ENCODE measurements at regions not wholly inside any gene's neighbourhood (a gene's known extent, or its start where the extent isn't known, plus 50 kb on each side); places are given as distances from the start of the nearest gene placed in this dataset.

- no peak overlapping the region for H3K27ac ChIP-seq (ENCODE audit: low read depth, low read length)
Measured at GRCh38 chr11:28559492-28559891, 451.3 kb downstream of the METTL15 start.

GRCh38 chr11:28547321-28547741 lies 439.1 kb downstream of the METTL15 start:
- H3K9me3 ChIP-seq (ENCODE audit: control insufficient read depth, insufficient read depth, low read length) = no peaks in the 10 kb centered on the region
- H3K27me3 ChIP-seq (ENCODE audit: control insufficient read depth, insufficient read depth, low read length) = no peaks in the 10 kb centered on the region
- H3K4me1 ChIP-seq (ENCODE audit: control insufficient read depth, insufficient read depth, low read length) = no peaks in the 10 kb centered on the region
- H3K4me3 ChIP-seq (ENCODE audit: low read depth, low read length) = no peak overlapping the region
- no peak overlapping the region for H3K9ac ChIP-seq (ENCODE audit: low read depth, low read length)
- H3K36me3 ChIP-seq (ENCODE audit: control insufficient read depth, insufficient read depth, low read length) = no peaks in the 10 kb centered on the region
- no peak overlapping the region for H3K27ac ChIP-seq (ENCODE audit: low read depth, low read length)

More at GRCh38 chr11:28559492-28559891, 451.3 kb downstream of the METTL15 start:
- H3K4me3 ChIP-seq (ENCODE audit: low read depth, low read length) = no peak overlapping the region
- H3K36me3 ChIP-seq (ENCODE audit: control insufficient read depth, insufficient read depth, low read length) = no peaks in the 10 kb centered on the region
- peaks cover 38% of the 10 kb centered on the region for H3K27me3 ChIP-seq (ENCODE audit: control insufficient read depth, insufficient read depth, low read length)
- H3K9me3 ChIP-seq (ENCODE audit: control insufficient read depth, insufficient read depth, low read length) = no peaks in the 10 kb centered on the region
- peaks cover 4% of the 10 kb centered on the region; the same call in 1 of the 2 replicates for H3K4me1 ChIP-seq (ENCODE audit: control insufficient read depth, insufficient read depth, low read length)
- no peak overlapping the region for H3K9ac ChIP-seq (ENCODE audit: low read depth, low read length)

GRCh38 chr11:28545536-28545935 lies 437.3 kb downstream of the METTL15 start:
- no peaks in the 10 kb centered on the region for H3K36me3 ChIP-seq (ENCODE audit: control insufficient read depth, insufficient read depth, low read length)

GRCh38 chr11:28542561-28542960 lies 434.4 kb downstream of the METTL15 start:
- Histone ChIP-seq H3K36me3 (ENCODE audit: control insufficient read depth, insufficient read depth, low read length) (no peaks in the 10 kb centered on the region), H3K27ac (ENCODE audit: low read depth, low read length) (no peak overlapping the region), H3K4me3 (ENCODE audit: low read depth, low read length) (no peak overlapping the region), H3K9me3 (ENCODE audit: control insufficient read depth, insufficient read depth, low read length) (no peaks in the 10 kb centered on the region), H3K4me1 (ENCODE audit: control insufficient read depth, insufficient read depth, low read length) (no peaks in the 10 kb centered on the region), H3K27me3 (ENCODE audit: control insufficient read depth, insufficient read depth, low read length) (no peaks in the 10 kb centered on the region), H3K9ac (ENCODE audit: low read depth, low read length) (no peak overlapping the region)

More at GRCh38 chr11:28545536-28545935, 437.3 kb downstream of the METTL15 start:
- Histone ChIP-seq H3K9ac (ENCODE audit: low read depth, low read length) (no peak overlapping the region), H3K9me3 (ENCODE audit: control insufficient read depth, insufficient read depth, low read length) (no peaks in the 10 kb centered on the region), H3K4me3 (ENCODE audit: low read depth, low read length) (no peak overlapping the region), H3K4me1 (ENCODE audit: control insufficient read depth, insufficient read depth, low read length) (no peaks in the 10 kb centered on the region), H3K27me3 (ENCODE audit: control insufficient read depth, insufficient read depth, low read length) (no peaks in the 10 kb centered on the region), H3K27ac (ENCODE audit: low read depth, low read length) (no peak overlapping the region)

DNA sequence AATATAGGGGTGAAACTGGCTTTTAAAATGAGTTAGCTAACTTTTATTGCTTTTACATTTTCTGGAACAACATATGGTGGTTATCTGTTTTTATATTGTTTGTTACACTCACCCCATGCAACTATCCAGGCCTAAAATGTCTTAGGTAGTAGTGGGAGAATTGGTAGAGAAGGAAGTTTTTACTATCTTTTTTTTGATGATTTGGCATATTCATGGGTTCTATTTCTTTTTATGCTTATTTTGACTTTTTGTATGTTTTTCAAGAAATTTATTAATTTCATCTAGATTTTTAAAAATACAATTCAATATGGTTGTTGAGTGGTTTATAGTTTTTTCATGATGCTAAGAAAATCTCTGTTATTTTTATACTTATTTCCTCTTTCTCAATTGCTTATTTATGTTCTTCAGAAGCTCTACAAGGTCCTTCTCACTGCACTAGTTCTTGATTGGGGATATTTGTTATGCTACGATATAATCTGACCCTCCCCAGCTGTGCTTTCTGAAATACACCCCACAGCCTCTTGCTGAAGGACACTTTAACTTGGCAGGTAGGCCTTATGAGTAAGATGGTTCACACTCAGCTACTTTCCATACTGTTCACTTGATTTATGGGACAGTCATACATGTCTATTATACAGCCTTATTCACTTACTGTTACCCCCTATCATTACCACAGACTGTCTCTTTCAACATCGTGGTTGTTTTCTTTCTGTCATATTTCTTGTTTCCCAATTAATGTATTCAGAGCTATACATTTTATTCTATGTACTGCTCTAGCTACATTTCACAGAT lies 431.2 kb downstream of the METTL15 start:
- H3K27ac ChIP-seq (ENCODE audit: low read depth, low read length) = no peak overlapping the region
- H3K36me3 ChIP-seq (ENCODE audit: control insufficient read depth, insufficient read depth, low read length) = no peaks in the 10 kb centered on the region
- H3K4me3 ChIP-seq (ENCODE audit: low read depth, low read length) = no peak overlapping the region
- H3K27me3 ChIP-seq (ENCODE audit: control insufficient read depth, insufficient read depth, low read length) = no peaks in the 10 kb centered on the region
- H3K9me3 ChIP-seq (ENCODE audit: control insufficient read depth, insufficient read depth, low read length) = no peaks in the 10 kb centered on the region
- no peaks in the 10 kb centered on the region for H3K4me1 ChIP-seq (ENCODE audit: control insufficient read depth, insufficient read depth, low read length)
- no peak overlapping the region for H3K9ac ChIP-seq (ENCODE audit: low read depth, low read length)

- Histone ChIP-seq H3K4me1 (ENCODE audit: control insufficient read depth, insufficient read depth, low read length) (no peaks in the 10 kb centered on the region), H3K4me3 (ENCODE audit: low read depth, low read length) (no peak overlapping the region), H3K9me3 (ENCODE audit: control insufficient read depth, insufficient read depth, low read length) (no peaks in the 10 kb centered on the region), H3K9ac (ENCODE audit: low read depth, low read length) (no peak overlapping the region), H3K27ac (ENCODE audit: low read depth, low read length) (no peak overlapping the region), H3K27me3 (ENCODE audit: control insufficient read depth, insufficient read depth, low read length) (no peaks in the 10 kb centered on the region), H3K36me3 (ENCODE audit: control insufficient read depth, insufficient read depth, low read length) (no peaks in the 10 kb centered on the region)
Measured at GRCh38 chr11:28537822-28538221, 429.6 kb downstream of the METTL15 start.

DNA sequence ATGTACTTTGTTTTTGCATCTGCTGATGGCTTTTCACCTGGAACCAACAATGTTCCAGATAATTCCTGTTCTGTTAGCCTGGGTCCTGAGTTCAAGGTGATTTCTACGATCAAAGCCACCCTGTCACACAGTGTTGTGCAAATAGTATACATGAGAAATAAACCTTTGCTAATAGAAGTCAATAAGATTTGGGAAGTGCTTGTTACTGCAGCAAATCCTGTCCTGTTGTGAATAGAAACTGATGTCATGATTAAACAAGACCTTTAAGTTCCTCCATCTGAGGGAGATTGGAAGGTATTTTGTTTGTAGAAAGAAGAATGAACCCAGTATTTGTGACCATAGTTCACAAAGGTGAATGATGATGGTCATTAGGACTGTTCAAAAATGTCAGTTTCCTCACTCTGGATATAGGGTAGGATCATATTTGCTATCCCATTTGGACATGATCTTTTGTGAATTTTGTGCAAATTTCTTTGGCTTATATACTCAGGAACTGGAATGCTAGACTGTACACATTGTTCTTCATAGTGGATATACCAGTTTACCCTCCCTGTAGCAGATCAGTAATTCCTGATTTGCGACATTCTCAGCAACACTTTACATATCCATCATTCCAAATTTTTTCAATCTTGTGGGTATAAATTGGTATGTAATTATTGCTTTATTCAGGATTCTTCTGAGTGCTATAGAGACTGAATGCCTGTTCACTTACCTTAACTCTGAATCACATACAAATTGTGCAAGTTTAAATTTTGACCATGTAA lies 428.5 kb downstream of the METTL15 start:
- H3K36me3 ChIP-seq (ENCODE audit: control insufficient read depth, insufficient read depth, low read length) = no peaks in the 10 kb centered on the region
- no peaks in the 10 kb centered on the region for H3K9me3 ChIP-seq (ENCODE audit: control insufficient read depth, insufficient read depth, low read length)
- no peak overlapping the region for H3K9ac ChIP-seq (ENCODE audit: low read depth, low read length)
- no peaks in the 10 kb centered on the region for H3K4me1 ChIP-seq (ENCODE audit: control insufficient read depth, insufficient read depth, low read length)
- no peak overlapping the region for H3K4me3 ChIP-seq (ENCODE audit: low read depth, low read length)
- H3K27ac ChIP-seq (ENCODE audit: low read depth, low read length) = no peak overlapping the region
- no peaks in the 10 kb centered on the region for H3K27me3 ChIP-seq (ENCODE audit: control insufficient read depth, insufficient read depth, low read length)

GRCh38 chr11:28535677-28536076 lies 427.5 kb downstream of the METTL15 start:
- H3K4me3 ChIP-seq (ENCODE audit: low read depth, low read length) = no peak overlapping the region
- no peak overlapping the region for H3K27ac ChIP-seq (ENCODE audit: low read depth, low read length)
- no peaks in the 10 kb centered on the region for H3K9me3 ChIP-seq (ENCODE audit: control insufficient read depth, insufficient read depth, low read length)
- no peaks in the 10 kb centered on the region for H3K36me3 ChIP-seq (ENCODE audit: control insufficient read depth, insufficient read depth, low read length)
- H3K9ac ChIP-seq (ENCODE audit: low read depth, low read length) = no peak overlapping the region
- H3K4me1 ChIP-seq (ENCODE audit: control insufficient read depth, insufficient read depth, low read length) = no peaks in the 10 kb centered on the region
- H3K27me3 ChIP-seq (ENCODE audit: control insufficient read depth, insufficient read depth, low read length) = no peaks in the 10 kb centered on the region

- no peak overlapping the region for H3K9ac ChIP-seq (ENCODE audit: low read depth, low read length)
- no peak overlapping the region for H3K4me3 ChIP-seq (ENCODE audit: low read depth, low read length)
- H3K36me3 ChIP-seq (ENCODE audit: control insufficient read depth, insufficient read depth, low read length) = no peaks in the 10 kb centered on the region
Measured at GRCh38 chr11:28529540-28530410, 421.6 kb downstream of the METTL15 start.

GRCh38 chr11:28529046-28529445 lies 420.9 kb downstream of the METTL15 start:
- Histone ChIP-seq H3K4me1 (ENCODE audit: control insufficient read depth, insufficient read depth, low read length) (no peaks in the 10 kb centered on the region), H3K9me3 (ENCODE audit: control insufficient read depth, insufficient read depth, low read length) (peaks cover 13% of the 10 kb centered on the region), H3K4me3 (ENCODE audit: low read depth, low read length) (no peak overlapping the region), H3K27me3 (ENCODE audit: control insufficient read depth, insufficient read depth, low read length) (no peaks in the 10 kb centered on the region), H3K36me3 (ENCODE audit: control insufficient read depth, insufficient read depth, low read length) (no peaks in the 10 kb centered on the region), H3K27ac (ENCODE audit: low read depth, low read length) (no peak overlapping the region), H3K9ac (ENCODE audit: low read depth, low read length) (no peak overlapping the region)

More at GRCh38 chr11:28529540-28530410, 421.6 kb downstream of the METTL15 start:
- peaks cover 13% of the 10 kb centered on the region for H3K9me3 ChIP-seq (ENCODE audit: control insufficient read depth, insufficient read depth, low read length)
- H3K4me1 ChIP-seq (ENCODE audit: control insufficient read depth, insufficient read depth, low read length) = no peaks in the 10 kb centered on the region
- no peaks in the 10 kb centered on the region for H3K27me3 ChIP-seq (ENCODE audit: control insufficient read depth, insufficient read depth, low read length)
- H3K27ac ChIP-seq (ENCODE audit: low read depth, low read length) = no peak overlapping the region
